Mesodermal cell (in vitro differentiated cells): ENCODE measurements at regions not wholly inside any gene's neighbourhood (a gene's known extent, or its start where the extent isn't known, plus 50 kb on each side); places are given as distances from the start of the nearest gene placed in this dataset.

Experiments
- H3K27ac ChIP-seq: 2 replicates; pipeline ENCODE4 v1.7.0; 2013; ENCODE audit warnings: mild to moderate bottlenecking, low read depth, low read length, moderate library complexity; ENCODE audit not compliant: severe bottlenecking
- H3K36me3 ChIP-seq: 2 replicates; pipeline ENCODE4 v1.7.1; 2013; ENCODE audit warnings: mild to moderate bottlenecking, low read length, moderate library complexity; ENCODE audit not compliant: control insufficient read depth, insufficient read depth
- H3K4me1 ChIP-seq: one replicate; pipeline ENCODE4 v1.7.1; 2013; ENCODE audit warnings: mild to moderate bottlenecking, low read length; ENCODE audit not compliant: insufficient read depth, control insufficient read depth, poor library complexity, severe bottlenecking
- H3K4me3 ChIP-seq: 2 replicates; pipeline ENCODE4 v1.7.0; 2013; ENCODE audit warnings: low read length, control low read depth, mild to moderate bottlenecking; ENCODE audit not compliant: insufficient read depth, poor library complexity, severe bottlenecking; ENCODE audit errors: extremely low read depth
- H3K9me3 ChIP-seq: 2 replicates; pipeline ENCODE4 v1.7.1; 2013; ENCODE audit warnings: mild to moderate bottlenecking, low read length, moderate library complexity; ENCODE audit not compliant: control insufficient read depth
- WGBS, 2 experiments: methylation state at CpG; one replicate each; pipeline ENCODE4 v1.1.5; 2013; ENCODE audit warnings: missing lambda C conversion rate in 2 of 2; ENCODE audit not compliant: insufficient coverage in 2 of 2; 5-methylcytosine and 5-hydroxymethylcytosine counted together

- Histone ChIP-seq H3K9me3 (no peaks in the 10 kb centered on the region), H3K4me1 (no peaks in the 10 kb centered on the region), H3K4me3 (no peak overlapping the region), H3K27ac (no peak overlapping the region), H3K36me3 (no peaks in the 10 kb centered on the region)
- WGBS, 2 experiments: 81 to 93% methylated on average over 2 of the region's 4 CpGs
Observed at GRCh38 chr2:108101481-108101880, 115.2 kb downstream of the SLC5A7 start.

GRCh38 chr2:108106731-108107130 lies 120.4 kb downstream of the SLC5A7 start:
- Histone ChIP-seq H3K27ac (no peak overlapping the region), H3K4me1 (no peaks in the 10 kb centered on the region), H3K36me3 (no peaks in the 10 kb centered on the region), H3K9me3 (no peaks in the 10 kb centered on the region), H3K4me3 (no peak overlapping the region)
- WGBS, 2 experiments: 0 to 20% methylated on average over 1 of the region's 3 CpGs

- no peak overlapping the region for H3K27ac ChIP-seq
- H3K36me3 ChIP-seq: no peaks in the 10 kb centered on the region
- WGBS, 2 experiments: 60% methylated on average over 1 of the region's 2 CpGs; no CpG with 5 or more reads in 1 of the 2 experiments
- no peak overlapping the region for H3K4me3 ChIP-seq
- no peaks in the 10 kb centered on the region for H3K4me1 ChIP-seq
- H3K9me3 ChIP-seq: no peaks in the 10 kb centered on the region
Observed at GRCh38 chr2:108111936-108112335, 125.6 kb downstream of the SLC5A7 start.

- 83% methylated on average over 1 of the region's 3 CpGs; no CpG with 5 or more reads in 1 of the 2 experiments for WGBS, 2 experiments
- Histone ChIP-seq H3K9me3 (no peaks in the 10 kb centered on the region), H3K27ac (no peak overlapping the region), H3K4me3 (no peak overlapping the region), H3K4me1 (no peaks in the 10 kb centered on the region), H3K36me3 (no peaks in the 10 kb centered on the region)
Observed at GRCh38 chr2:108115868-108116267, 123.9 kb upstream of the SULT1C3 start.

GRCh38 chr2:108118996-108119395 lies 120.8 kb upstream of the SULT1C3 start:
- no peak overlapping the region for H3K27ac ChIP-seq
- no peak overlapping the region for H3K4me3 ChIP-seq
- H3K4me1 ChIP-seq: no peaks in the 10 kb centered on the region
- WGBS, 2 experiments: 100% methylated on average over 1 of the region's 2 CpGs; no CpG with 5 or more reads in 1 of the 2 experiments
- H3K36me3 ChIP-seq: no peaks in the 10 kb centered on the region
- no peaks in the 10 kb centered on the region for H3K9me3 ChIP-seq

GRCh38 chr2:108119492-108119891 lies 120.3 kb upstream of the SULT1C3 start:
- WGBS, 2 experiments: 67 to 75% methylated on average over 2 of the region's 3 CpGs
- H3K4me3 ChIP-seq: no peak overlapping the region

GRCh38 chr2:108124736-108125495 lies 114.9 kb upstream of the SULT1C3 start:
- Histone ChIP-seq H3K9me3 (no peaks in the 10 kb centered on the region), H3K27ac (no peak overlapping the region), H3K4me1 (no peaks in the 10 kb centered on the region), H3K36me3 (no peaks in the 10 kb centered on the region), H3K4me3 (no peak overlapping the region)
- 80 to 88% methylated on average over 1 to 3 of the region's 4 CpGs for WGBS, 2 experiments

More at GRCh38 chr2:108119492-108119891, 120.3 kb upstream of the SULT1C3 start:
- H3K36me3 ChIP-seq: no peaks in the 10 kb centered on the region
- H3K27ac ChIP-seq: no peak overlapping the region
- H3K9me3 ChIP-seq: no peaks in the 10 kb centered on the region
- H3K4me1 ChIP-seq: no peaks in the 10 kb centered on the region

- Histone ChIP-seq H3K36me3 (no peaks in the 10 kb centered on the region), H3K4me3 (no peak overlapping the region), H3K27ac (no peak overlapping the region), H3K4me1 (no peaks in the 10 kb centered on the region), H3K9me3 (no peaks in the 10 kb centered on the region)
- no CpG with 5 or more reads among the region's 1 CpG for WGBS, 2 experiments
Observed at GRCh38 chr2:108125581-108125980, 114.2 kb upstream of the SULT1C3 start.

- Histone ChIP-seq H3K4me1 (no peaks in the 10 kb centered on the region), H3K36me3 (no peaks in the 10 kb centered on the region), H3K27ac (no peak overlapping the region), H3K9me3 (peaks cover 5% of the 10 kb centered on the region), H3K4me3 (no peak overlapping the region)
- WGBS, 2 experiments: no CpG with 5 or more reads among the region's 4 CpGs
Observed at GRCh38 chr2:108128249-108128648, 111.5 kb upstream of the SULT1C3 start.

- no peaks in the 10 kb centered on the region for H3K4me1 ChIP-seq
- 0% methylated on average over 1 of the region's 4 CpGs for WGBS, 2 experiments
- no peak overlapping the region for H3K4me3 ChIP-seq
- H3K9me3 ChIP-seq: peaks cover 5% of the 10 kb centered on the region
- no peak overlapping the region for H3K27ac ChIP-seq
- no peaks in the 10 kb centered on the region for H3K36me3 ChIP-seq
Observed at GRCh38 chr2:108129636-108130035, 110.1 kb upstream of the SULT1C3 start.

GRCh38 chr2:108133457-108133856 lies 106.3 kb upstream of the SULT1C3 start:
- WGBS, 2 experiments: 35 to 75% methylated on average over 2 of the region's 2 CpGs
- Histone ChIP-seq H3K4me3 (no peak overlapping the region), H3K27ac (no peak overlapping the region), H3K4me1 (no peaks in the 10 kb centered on the region), H3K36me3 (no peaks in the 10 kb centered on the region), H3K9me3 (peaks cover 5% of the 10 kb centered on the region)
